ENCODE measurements at regions not wholly inside any gene's neighbourhood (a gene's known extent, or its start where the extent isn't known, plus 50 kb on each side); places are given as distances from the start of the nearest gene placed in this dataset.
"Not testable (repeated sequence)": the region's sequence is repeated elsewhere in the genome, so short reads cannot be mapped to it uniquely, and the experiment has no call there.

- not testable (repeated sequence) for TF ChIP-seq POLR2A (IDR thresholded peaks at IDR 0.05; ENCODE audit: low read depth, low read length); NFE2L2 (IDR thresholded peaks at IDR 0.05; ENCODE audit: low read depth, low read length); CTCF (conservative IDR thresholded peaks at IDR 0.05; ENCODE audit: low read depth, low read length); MAZ (IDR thresholded peaks at IDR 0.05; ENCODE audit: borderline replicate concordance, low read depth, low read length); RCOR1 (IDR thresholded peaks at IDR 0.05; ENCODE audit: insufficient replicate concordance, low read length); SMC3 (IDR thresholded peaks at IDR 0.05; ENCODE audit: low read depth, low read length); USF2 (IDR thresholded peaks at IDR 0.05; ENCODE audit: low read depth, low read length); RAD21 (IDR thresholded peaks at IDR 0.05; ENCODE audit: low read length)
Observed at GRCh38 chr11:91483956-91484355, 740.7 kb upstream of the FAT3 start.

All from IMR-90 (cell line).